ENCODE measurements at regions not wholly inside any gene's neighbourhood (a gene's known extent, or its start where the extent isn't known, plus 50 kb on each side); places are given as distances from the start of the nearest gene placed in this dataset.

DNA sequence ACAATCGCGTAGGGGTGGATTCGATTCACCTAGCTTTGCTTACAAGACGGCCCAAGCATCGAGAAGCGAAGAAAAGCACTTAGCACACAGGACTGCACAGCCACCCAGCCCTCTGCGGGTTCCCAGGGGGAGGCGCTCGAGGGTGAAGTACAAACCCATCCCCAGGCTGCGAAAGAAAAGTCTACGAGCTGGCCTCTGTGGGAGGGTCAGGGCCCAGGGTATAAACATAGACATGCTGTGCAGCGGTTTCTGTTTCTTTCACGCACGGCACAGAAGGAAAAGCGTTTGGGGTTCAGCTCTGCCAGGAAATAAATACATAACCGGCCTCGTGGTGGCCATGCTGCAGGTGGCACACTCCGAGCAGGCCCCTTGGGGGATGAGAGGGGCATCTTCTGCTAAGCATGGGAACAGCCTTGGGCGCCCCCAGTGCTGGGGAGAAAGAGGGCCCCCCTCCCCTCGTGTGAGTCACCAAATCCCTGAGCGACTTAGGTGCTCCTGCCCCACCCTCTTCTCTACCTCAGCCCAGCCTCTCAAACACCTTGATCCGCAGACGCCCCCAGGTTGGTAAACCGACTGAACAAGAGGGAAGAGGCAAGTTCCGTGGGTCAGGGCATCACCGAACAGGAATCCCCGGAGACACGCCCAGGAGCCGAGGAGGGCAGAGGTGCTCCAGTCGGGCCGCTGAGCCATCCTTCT lies 91.6 kb upstream of the RIPOR2 start:
- H3K27ac ChIP-seq: no peak overlapping the region
- no peak for TF ChIP-seq POLR2AphosphoS5 (IDR thresholded peaks at IDR 0.05)
- H3K36me3 ChIP-seq: no peaks in the 10 kb centered on the region
- DNase-seq (ENCODE audit: low spot score in 2 of 2): no peak
- 77% methylated on average over 30 of the region's 31 CpGs for WGBS
- H3K4me1 ChIP-seq: no peaks in the 10 kb centered on the region
- H3K9me3 ChIP-seq: no peaks in the 10 kb centered on the region
- H3K27me3 ChIP-seq: no peaks in the 10 kb centered on the region
- no peak overlapping the region for H3K4me3 ChIP-seq

DNA sequence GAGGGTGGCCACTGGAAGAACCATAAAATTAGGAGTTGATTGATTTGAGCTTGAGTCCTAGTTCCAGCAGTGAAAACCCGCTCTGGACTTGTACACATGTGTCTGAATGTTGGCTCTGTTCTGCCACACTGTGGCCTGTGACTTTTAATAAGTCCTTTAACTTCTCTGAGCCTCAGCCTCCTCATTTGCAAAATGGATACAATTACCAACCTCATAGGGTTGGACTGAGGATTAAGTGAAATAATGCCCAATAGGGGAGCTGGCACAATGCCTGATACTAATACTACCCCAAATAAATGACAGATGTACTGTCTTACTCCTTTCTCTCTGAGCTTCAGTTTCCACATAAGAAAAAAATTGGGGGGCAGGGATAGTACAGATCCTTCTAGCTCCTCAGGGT lies 92.6 kb upstream of the RIPOR2 start:
- WGBS: 91% methylated on average over 1 of the region's 1 CpG
- Histone ChIP-seq H3K4me3 (no peak overlapping the region), H3K27me3 (no peaks in the 10 kb centered on the region), H3K27ac (no peak overlapping the region), H3K4me1 (no peaks in the 10 kb centered on the region), H3K9me3 (no peaks in the 10 kb centered on the region), H3K36me3 (no peaks in the 10 kb centered on the region)
- no peak for DNase-seq (ENCODE audit: low spot score in 2 of 2)
- no peak for TF ChIP-seq POLR2A (IDR thresholded peaks at IDR 0.05)
- no peak for TF ChIP-seq POLR2AphosphoS5 (IDR thresholded peaks at IDR 0.05)
- TF ChIP-seq, protein P1, sequence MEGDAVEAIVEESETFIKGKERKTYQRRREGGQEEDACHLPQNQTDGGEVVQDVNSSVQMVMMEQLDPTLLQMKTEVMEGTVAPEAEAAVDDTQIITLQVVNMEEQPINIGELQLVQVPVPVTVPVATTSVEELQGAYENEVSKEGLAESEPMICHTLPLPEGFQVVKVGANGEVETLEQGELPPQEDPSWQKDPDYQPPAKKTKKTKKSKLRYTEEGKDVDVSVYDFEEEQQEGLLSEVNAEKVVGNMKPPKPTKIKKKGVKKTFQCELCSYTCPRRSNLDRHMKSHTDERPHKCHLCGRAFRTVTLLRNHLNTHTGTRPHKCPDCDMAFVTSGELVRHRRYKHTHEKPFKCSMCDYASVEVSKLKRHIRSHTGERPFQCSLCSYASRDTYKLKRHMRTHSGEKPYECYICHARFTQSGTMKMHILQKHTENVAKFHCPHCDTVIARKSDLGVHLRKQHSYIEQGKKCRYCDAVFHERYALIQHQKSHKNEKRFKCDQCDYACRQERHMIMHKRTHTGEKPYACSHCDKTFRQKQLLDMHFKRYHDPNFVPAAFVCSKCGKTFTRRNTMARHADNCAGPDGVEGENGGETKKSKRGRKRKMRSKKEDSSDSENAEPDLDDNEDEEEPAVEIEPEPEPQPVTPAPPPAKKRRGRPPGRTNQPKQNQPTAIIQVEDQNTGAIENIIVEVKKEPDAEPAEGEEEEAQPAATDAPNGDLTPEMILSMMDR (IDR thresholded peaks at IDR 0.05): no peak
- no peak for TF ChIP-seq EP300 (IDR thresholded peaks at IDR 0.05)

DNA sequence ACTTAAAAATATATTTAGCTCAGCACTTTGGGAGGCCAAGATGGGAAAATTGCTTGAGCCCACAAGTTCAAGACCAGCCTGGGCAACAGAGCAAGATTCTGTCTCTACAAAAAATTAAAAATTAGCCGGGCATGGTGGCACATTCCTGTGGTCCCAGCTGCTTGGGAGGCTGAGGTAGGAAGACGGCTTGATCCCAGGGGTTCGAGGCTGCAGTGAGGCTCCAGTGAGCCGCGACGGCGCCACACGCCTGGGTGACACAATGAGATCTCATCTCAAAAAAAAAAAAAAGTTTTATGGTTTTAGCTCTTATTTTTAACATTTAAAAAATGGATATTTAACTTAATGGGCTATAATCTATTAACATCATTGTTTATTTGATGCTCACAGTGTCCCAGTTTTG lies 97.2 kb upstream of the RIPOR2 start:
- TF ChIP-seq, protein P1 (IDR thresholded peaks at IDR 0.05): no peak
- no peak for TF ChIP-seq POLR2AphosphoS5 (IDR thresholded peaks at IDR 0.05)
- no peak for TF ChIP-seq EP300 (IDR thresholded peaks at IDR 0.05)
- TF ChIP-seq POLR2A (IDR thresholded peaks at IDR 0.05): no peak
- Histone ChIP-seq H3K36me3 (no peaks in the 10 kb centered on the region), H3K27ac (no peak overlapping the region), H3K27me3 (no peaks in the 10 kb centered on the region), H3K4me1 (no peaks in the 10 kb centered on the region), H3K9me3 (no peaks in the 10 kb centered on the region), H3K4me3 (no peak overlapping the region)
- DNase-seq (ENCODE audit: low spot score in 2 of 2): no peak
- 94% methylated on average over 8 of the region's 8 CpGs for WGBS

DNA sequence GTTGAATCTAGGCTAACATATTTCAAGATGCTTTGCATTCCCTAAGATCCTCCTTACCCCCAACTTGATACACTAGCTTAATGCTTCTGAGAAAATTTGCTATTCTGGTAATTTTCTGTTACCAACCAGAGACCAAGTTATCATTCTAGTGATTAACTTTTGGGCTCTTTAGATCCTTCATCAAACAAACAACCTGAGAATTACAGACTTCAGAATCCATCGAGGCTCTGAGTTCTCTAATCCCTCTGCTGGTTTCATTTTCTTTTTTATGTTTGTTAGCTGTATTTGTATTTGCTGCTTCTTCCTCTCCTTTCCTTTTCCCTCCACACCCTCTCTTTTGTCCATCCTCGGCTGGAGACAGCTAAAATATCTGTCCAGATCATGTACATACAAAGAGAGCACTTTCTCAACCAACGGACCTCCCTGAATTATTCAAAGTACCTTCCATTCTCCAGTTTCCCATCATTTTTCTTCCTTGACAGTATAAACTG lies 98.7 kb upstream of the RIPOR2 start:
- no peaks in the 10 kb centered on the region for H3K9me3 ChIP-seq
- DNase-seq (ENCODE audit: low spot score in 2 of 2): no peak
- WGBS: 40% methylated on average over 3 of the region's 3 CpGs
- no peaks in the 10 kb centered on the region for H3K27me3 ChIP-seq
- H3K4me3 ChIP-seq: no peak overlapping the region
- H3K4me1 ChIP-seq: no peaks in the 10 kb centered on the region
- no peak overlapping the region for H3K27ac ChIP-seq
- TF ChIP-seq POLR2AphosphoS5 (IDR thresholded peaks at IDR 0.05) (no peak), POLR2A (IDR thresholded peaks at IDR 0.05) (no peak), EP300 (IDR thresholded peaks at IDR 0.05) (no peak)
- TF ChIP-seq, protein P1 (IDR thresholded peaks at IDR 0.05): no peak
- no peaks in the 10 kb centered on the region for H3K36me3 ChIP-seq

DNA sequence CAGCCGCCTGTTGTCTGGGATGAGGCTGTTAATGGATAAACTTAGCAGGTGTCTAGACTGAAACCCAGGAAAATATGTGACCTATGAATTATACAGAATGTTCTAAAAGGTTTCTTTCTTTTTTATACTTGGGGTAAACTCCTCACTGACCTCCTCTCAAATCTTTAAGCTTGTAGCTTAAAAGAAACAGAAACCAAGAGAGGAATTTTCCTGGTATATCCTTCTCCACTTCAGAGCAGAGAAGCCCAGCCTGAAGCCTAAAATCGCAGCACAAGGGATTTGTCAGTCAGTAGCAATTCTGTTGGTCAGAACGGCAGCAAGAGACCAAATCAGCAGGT lies 99.4 kb upstream of the RIPOR2 start:
- TF ChIP-seq POLR2A (IDR thresholded peaks at IDR 0.05): no peak
- TF ChIP-seq, protein P1 (IDR thresholded peaks at IDR 0.05): no peak
- no peak for TF ChIP-seq POLR2AphosphoS5 (IDR thresholded peaks at IDR 0.05)
- TF ChIP-seq EP300 (IDR thresholded peaks at IDR 0.05): no peak
- Histone ChIP-seq H3K4me1 (no peaks in the 10 kb centered on the region), H3K36me3 (no peaks in the 10 kb centered on the region), H3K4me3 (no peak overlapping the region), H3K27me3 (no peaks in the 10 kb centered on the region), H3K9me3 (no peaks in the 10 kb centered on the region), H3K27ac (no peak overlapping the region)
- DNase-seq (ENCODE audit: low spot score in 2 of 2): no peak
- WGBS: 82% methylated on average over 3 of the region's 3 CpGs
